ENCODE measurements at regions not wholly inside any gene's neighbourhood (a gene's known extent, or its start where the extent isn't known, plus 50 kb on each side); places are given as distances from the start of the nearest gene placed in this dataset.

DNA sequence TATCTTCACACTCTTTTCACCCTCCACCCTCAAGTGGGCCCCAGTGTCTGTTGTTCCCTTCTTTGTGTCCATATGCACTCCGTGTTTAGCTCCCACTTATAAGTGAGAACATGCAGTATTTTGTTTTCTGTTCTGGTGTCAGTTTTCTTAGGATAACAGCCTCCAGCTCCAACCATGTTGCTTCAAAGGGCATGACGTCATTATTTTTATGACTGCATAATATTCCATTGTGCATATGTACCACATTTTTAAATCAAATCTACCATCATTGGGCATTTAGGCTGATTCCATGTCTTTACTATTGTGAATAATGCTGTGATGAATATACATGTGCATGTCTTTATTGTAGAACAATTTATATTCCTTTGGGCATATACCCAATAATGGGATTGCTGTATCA, 140.3 kb downstream of the LYPLAL1 start:
- DNase-seq (ENCODE audit: low read depth), result no peak

GRCh38 chr1:219312967-219313366, 139.3 kb downstream of the LYPLAL1 start:
- no peak for DNase-seq (ENCODE audit: low read depth)

DNA sequence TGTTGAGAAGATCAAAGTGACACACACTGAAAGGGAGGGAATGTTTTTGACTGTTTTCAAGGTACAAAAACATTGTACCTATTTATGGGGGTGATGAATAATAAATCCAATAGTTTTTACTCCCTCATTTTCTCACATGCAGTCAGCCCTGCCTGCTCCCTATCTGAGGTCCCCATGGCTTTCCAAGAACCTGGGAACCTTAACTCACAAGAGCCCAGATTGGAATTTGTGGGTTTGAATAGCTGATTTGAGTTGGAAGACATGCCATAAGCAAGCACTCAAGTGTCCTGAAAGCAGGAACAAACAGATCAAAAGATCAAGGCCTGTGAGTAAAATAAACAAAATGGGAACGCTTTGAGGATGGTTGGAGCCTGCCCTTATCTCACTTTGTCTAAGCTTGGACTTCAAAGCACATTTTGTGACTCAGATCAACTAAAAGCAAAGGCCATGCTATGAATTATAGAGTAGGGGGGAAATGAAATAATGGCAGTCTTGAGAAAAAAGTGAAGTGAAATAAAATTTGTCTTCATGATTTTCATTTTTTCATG, 136.6 kb downstream of the LYPLAL1 start:
- no peak for DNase-seq (ENCODE audit: low read depth)

GRCh38 chr1:219308367-219308766, 134.7 kb downstream of the LYPLAL1 start:
- DNase-seq (ENCODE audit: low read depth), result no peak

- DNase-seq (ENCODE audit: low read depth), result no peak
Observed at GRCh38 chr1:219304227-219305226, 130.8 kb downstream of the LYPLAL1 start.

GRCh38 chr1:219302697-219303096, 129.0 kb downstream of the LYPLAL1 start:
- DNase-seq (ENCODE audit: low read depth), result no peak

- no peak for DNase-seq (ENCODE audit: low read depth)
Observed at GRCh38 chr1:219299420-219299819, 125.7 kb downstream of the LYPLAL1 start.

DNA sequence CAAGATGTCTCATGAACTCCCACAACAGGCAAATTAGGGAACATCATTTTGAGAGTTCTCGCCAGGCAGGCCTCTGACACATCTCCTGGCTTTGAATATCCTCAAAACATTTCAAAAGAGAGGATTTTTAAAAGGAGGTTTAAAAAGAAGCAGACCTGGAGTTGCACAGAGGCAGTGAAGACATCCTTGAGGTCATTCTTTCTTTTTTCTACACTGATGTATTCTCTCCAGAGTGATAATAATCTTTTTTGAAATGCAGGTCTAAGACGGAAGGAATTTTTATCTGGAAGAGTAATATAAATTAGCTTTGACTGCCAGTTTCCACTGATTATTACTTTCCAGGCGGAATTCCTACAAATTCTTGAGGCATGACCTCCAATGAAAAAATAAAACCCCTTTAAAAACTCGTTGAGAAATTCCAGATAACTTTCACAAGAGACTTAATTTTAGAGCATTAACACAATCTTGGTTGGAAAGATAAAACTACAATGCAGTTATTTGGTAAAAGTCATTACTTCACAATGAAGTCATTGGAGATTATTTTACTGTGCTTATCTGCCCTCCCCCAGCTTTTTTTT, 125.0 kb downstream of the LYPLAL1 start:
- no peak for DNase-seq (ENCODE audit: low read depth)

DNA sequence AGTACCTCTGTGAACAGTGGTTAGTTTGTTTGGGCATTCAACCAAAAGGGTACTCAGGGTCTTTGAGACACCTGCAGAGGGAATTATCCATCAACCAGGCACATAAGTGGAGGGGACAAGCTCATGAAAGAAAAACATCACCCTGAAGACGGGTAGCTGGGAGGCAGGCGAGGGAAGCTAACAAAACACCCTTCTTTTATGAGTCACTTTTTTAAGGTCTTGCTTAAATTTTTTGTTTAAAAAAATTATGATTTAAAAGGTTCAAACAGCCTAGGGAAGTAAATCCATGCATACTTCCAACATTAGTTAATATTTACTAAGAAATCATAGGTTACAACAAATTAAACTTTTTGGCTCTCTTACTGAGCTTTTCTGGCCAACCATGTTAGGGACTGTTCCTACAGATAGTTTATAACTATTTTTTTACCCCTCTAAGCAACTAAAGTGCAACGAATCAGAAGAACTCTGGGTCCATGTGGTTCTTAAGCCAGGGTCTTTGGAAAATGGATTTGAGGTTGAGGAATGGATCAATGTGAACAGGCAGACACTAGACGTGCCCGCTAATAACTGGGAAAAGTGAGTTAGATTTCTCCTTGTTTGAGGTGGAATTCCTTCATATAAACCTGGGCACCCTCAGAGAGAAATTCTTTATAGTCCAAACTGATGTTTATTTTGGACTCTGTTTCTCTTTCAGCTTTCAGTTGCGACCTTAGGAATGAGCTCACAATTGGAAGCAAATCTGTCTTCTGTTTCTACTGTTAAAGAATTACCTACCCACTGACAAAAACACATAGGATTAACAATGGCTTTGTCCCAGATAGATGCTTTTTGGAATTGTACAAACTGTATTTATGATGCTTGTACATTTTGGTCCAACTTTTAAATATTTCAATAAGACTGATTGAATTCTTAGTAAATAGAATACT, 123.0 kb downstream of the LYPLAL1 start:
- no peak for DNase-seq (ENCODE audit: low read depth)

GRCh38 chr1:219294251-219294650, 120.6 kb downstream of the LYPLAL1 start:
- no peak for DNase-seq (ENCODE audit: low read depth)

- no peak for DNase-seq (ENCODE audit: low read depth)
Observed at GRCh38 chr1:219293410-219293809, 119.7 kb downstream of the LYPLAL1 start.

- no peak for DNase-seq (ENCODE audit: low read depth)
Observed at GRCh38 chr1:219292999-219293398, 119.3 kb downstream of the LYPLAL1 start.

- DNase-seq (ENCODE audit: low read depth), result no peak
Observed at GRCh38 chr1:219292341-219292740, 118.7 kb downstream of the LYPLAL1 start.

- DNase-seq (ENCODE audit: low read depth), result no peak
Observed at GRCh38 chr1:219289171-219289570, 115.5 kb downstream of the LYPLAL1 start.

- no peak for DNase-seq (ENCODE audit: low read depth)
Observed at GRCh38 chr1:219283541-219283940, 109.9 kb downstream of the LYPLAL1 start.

GRCh38 chr1:219281831-219282230, 108.2 kb downstream of the LYPLAL1 start:
- DNase-seq (ENCODE audit: low read depth), result no peak

GRCh38 chr1:219279017-219279770, 105.5 kb downstream of the LYPLAL1 start:
- DNase-seq (ENCODE audit: low read depth), result no peak

GRCh38 chr1:219278288-219278687, 104.6 kb downstream of the LYPLAL1 start:
- no peak for DNase-seq (ENCODE audit: low read depth)

GRCh38 chr1:219277304-219278105, 103.8 kb downstream of the LYPLAL1 start:
- no peak for DNase-seq (ENCODE audit: low read depth)

DNA sequence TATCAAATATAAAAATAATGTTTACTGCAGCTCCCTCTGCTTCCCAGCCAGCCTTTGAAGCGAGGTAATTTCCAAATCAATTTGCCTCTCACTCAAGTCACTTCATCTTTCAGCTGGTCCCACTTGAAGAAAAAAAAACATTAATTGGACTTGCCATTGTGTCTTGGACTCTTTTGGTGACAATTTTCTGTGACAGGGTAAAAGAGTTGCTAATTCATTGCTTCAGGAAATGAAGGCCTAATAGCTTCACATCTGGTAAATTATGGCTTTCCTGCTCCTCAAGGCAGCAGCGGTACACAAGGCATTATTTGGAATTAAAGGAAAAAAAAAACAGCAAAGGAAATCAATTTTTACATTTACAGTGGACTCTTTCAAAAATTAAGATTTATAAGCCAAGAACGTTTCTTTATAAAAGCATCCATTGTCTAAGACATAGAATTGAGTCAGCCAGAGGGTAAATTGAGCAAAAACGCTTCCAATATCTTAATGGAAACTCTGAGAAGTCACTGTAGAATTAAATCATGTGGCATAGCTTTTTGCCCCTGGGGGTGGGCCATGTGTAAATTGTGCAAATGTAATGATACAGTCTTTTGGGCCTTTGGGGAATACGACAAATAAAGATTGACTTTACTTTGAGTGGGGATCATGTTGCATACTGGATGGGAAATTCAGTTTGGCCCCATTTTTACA, 102.5 kb downstream of the LYPLAL1 start:
- no peak for DNase-seq (ENCODE audit: low read depth)

Measured in activated T-cell treated with anti-CD3 and anti-CD28 coated beads for 1 hour (primary cell).